Gastroesophageal sphincter (tissue), 4 donors: ENCODE measurements at regions not wholly inside any gene's neighbourhood (a gene's known extent, or its start where the extent isn't known, plus 50 kb on each side); places are given as distances from the start of the nearest gene placed in this dataset.

ENCODE experiments used
- ATAC-seq: fragments of 150-250 bp; one replicate; pipeline ENCODE4 v1.9.1; 2016; ENCODE audit warnings: mild to moderate bottlenecking, moderate library complexity
- H3K27ac ChIP-seq, 4 donors: fragments of 200-600 bp; sonication (generic) in 3 of 4; 1 replicate in 3 of 4; 2 replicates in 1 of 4; pipeline ENCODE4 v1.5.1; 2016 to 2019
- H3K27me3 ChIP-seq: fragments of 200-600 bp; sonication (generic); one replicate; pipeline ENCODE4 v1.5.1; 2019
- H3K36me3 ChIP-seq, 2 donors: fragments of 200-600 bp; sonication (generic); one replicate each; pipeline ENCODE4 v1.5.1; 2019; ENCODE audit warnings: control low read depth in 1 of 2
- H3K4me1 ChIP-seq, 3 donors: fragments of 200-600 bp; sonication (generic); 1 replicate in 2 of 3; 2 replicates in 1 of 3; pipeline ENCODE4 v1.5.1; 2016 to 2019; ENCODE audit warnings: control low read depth in 2 of 3
- H3K4me3 ChIP-seq, 2 donors: fragments of 200-600 bp; sonication (generic); one replicate each; pipeline ENCODE4 v1.5.1; 2019; ENCODE audit warnings: mild to moderate bottlenecking in 1 of 2, moderate library complexity in 1 of 2
- H3K9me3 ChIP-seq, 3 donors: fragments of 200-600 bp; sonication (generic); one replicate each; pipeline ENCODE4 v1.5.1; 2017 to 2019; ENCODE audit warnings: control low read depth in 2 of 3
- CTCF ChIP-seq, 4 experiments: fragments of 200-600 bp in 2 of 4; fragments of 450-650 bp in 2 of 4; sonication (generic) in 1 of 4; IDR thresholded peaks; one replicate each; pipeline ENCODE4 v1.5.1; 2017 to 2019; ENCODE audit warnings: antibody characterized with exemption in 4 of 4, mild to moderate bottlenecking in 2 of 4, moderate library complexity in 2 of 4
- EP300 ChIP-seq: sonication (generic); formaldehyde crosslinking; IDR thresholded peaks from one replicate; pipeline ENCODE4 v1.6.1; 2017; ENCODE audit warnings: antibody characterized with exemption, mild to moderate bottlenecking
- POLR2A ChIP-seq, 2 donors: fragments of 450-650 bp; IDR thresholded peaks; one replicate each; pipeline ENCODE4 v1.6.1; 2017; ENCODE audit warnings: antibody characterized with exemption in 2 of 2, mild to moderate bottlenecking in 2 of 2, moderate library complexity in 1 of 2
- POLR2AphosphoS5 ChIP-seq: sonication (generic); formaldehyde crosslinking; IDR thresholded peaks from one replicate; pipeline ENCODE4 v1.6.1; 2017; ENCODE audit warnings: antibody characterized with exemption
- WGBS, 2 donors: methylation state at CpG; one replicate each; pipeline ENCODE4 v1.1.5; 2018; ENCODE audit warnings: low coverage in 1 of 2; 5-methylcytosine and 5-hydroxymethylcytosine counted together

GRCh38 chr6:126481319-126481718 is 141.4 kb downstream of the CENPW start:
- Histone ChIP-seq H3K36me3 (no peaks in the 10 kb centered on the region), H3K4me1 (no peaks in the 10 kb centered on the region), H3K27ac (no peak overlapping the region), H3K4me3 (no peak overlapping the region), H3K27me3 (no peaks in the 10 kb centered on the region), H3K9me3 (no peaks in the 10 kb centered on the region)
- ATAC-seq: no peak
- WGBS, 2 donors: 100% methylated on average over 1 of the region's 1 CpG
- no peak for TF ChIP-seq POLR2AphosphoS5
- no peak for TF ChIP-seq POLR2A (IDR thresholded peaks at IDR 0.05)
- no peak for TF ChIP-seq EP300
- TF ChIP-seq CTCF (IDR thresholded peaks at IDR 0.05): no peak

- Histone ChIP-seq H3K4me1 (no peaks in the 10 kb centered on the region), H3K27ac (no peak overlapping the region), H3K27me3 (no peaks in the 10 kb centered on the region), H3K36me3 (no peaks in the 10 kb centered on the region), H3K4me3 (no peak overlapping the region), H3K9me3 (peaks cover 0 to 14% (median 0%) of the 10 kb centered on the region in 3 donors)
- no peak for ATAC-seq
- WGBS, 2 donors: 94% methylated on average over 9 of the region's 9 CpGs
- TF ChIP-seq EP300: no peak
- no peak for TF ChIP-seq POLR2A (IDR thresholded peaks at IDR 0.05)
- no peak for TF ChIP-seq CTCF (IDR thresholded peaks at IDR 0.05)
- TF ChIP-seq POLR2AphosphoS5: no peak
Observed at GRCh38 chr6:126504792-126505191, 164.9 kb downstream of the CENPW start.

DNA sequence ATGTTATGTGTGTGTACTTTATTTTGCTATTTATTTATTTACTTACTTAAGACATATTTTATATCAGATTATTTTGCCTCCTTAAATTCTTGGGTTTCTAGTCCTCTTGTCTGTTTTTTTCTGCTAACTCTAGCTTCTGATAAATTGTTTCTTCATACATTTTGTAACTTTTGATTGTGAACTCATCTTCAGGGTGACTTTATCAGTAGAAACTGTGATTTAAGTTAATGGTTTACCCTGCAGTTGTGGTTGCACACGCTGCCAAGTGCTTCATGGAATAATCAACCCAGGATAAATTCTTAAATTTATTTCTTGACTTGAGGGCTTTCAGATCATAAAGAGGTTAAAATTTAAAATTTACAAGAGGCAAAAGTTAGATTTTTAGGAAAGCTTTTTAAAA is 173.3 kb downstream of the CENPW start:
- Histone ChIP-seq H3K9me3 (peaks cover 0 to 17% (median 0%) of the 10 kb centered on the region in 3 donors), H3K27ac (no peak overlapping the region), H3K4me1 (no peaks in the 10 kb centered on the region), H3K36me3 (no peaks in the 10 kb centered on the region), H3K27me3 (no peaks in the 10 kb centered on the region), H3K4me3 (no peak overlapping the region)
- no peak for ATAC-seq
- 82% methylated on average over 1 of the region's 1 CpG; no CpG with 5 or more reads in 1 of the 2 donors for WGBS, 2 donors
- no peak for TF ChIP-seq POLR2AphosphoS5

DNA sequence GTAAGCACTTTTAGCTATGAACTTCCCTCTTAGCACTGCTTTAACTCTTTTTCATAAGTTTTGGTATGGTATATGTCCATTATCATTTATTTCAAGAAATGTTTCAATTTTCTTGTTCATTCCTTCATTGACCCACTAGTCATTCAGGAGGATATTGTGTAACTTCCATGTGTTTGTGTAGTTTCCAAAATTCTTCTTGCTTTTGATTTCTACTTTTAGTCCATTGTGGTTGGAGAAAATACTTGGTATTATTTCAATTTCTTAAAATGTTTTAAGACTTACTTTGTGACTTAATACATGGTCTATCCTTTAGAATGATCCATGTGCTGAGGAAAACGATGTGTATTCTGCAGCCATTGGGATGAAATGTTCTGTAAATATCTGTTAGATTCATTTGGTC is 176.5 kb downstream of the CENPW start:
- H3K4me1 ChIP-seq: no peaks in the 10 kb centered on the region
- no peak for TF ChIP-seq EP300
- TF ChIP-seq POLR2A (IDR thresholded peaks at IDR 0.05): no peak
- no peak for TF ChIP-seq POLR2AphosphoS5
- TF ChIP-seq CTCF (IDR thresholded peaks at IDR 0.05): no peak

DNA sequence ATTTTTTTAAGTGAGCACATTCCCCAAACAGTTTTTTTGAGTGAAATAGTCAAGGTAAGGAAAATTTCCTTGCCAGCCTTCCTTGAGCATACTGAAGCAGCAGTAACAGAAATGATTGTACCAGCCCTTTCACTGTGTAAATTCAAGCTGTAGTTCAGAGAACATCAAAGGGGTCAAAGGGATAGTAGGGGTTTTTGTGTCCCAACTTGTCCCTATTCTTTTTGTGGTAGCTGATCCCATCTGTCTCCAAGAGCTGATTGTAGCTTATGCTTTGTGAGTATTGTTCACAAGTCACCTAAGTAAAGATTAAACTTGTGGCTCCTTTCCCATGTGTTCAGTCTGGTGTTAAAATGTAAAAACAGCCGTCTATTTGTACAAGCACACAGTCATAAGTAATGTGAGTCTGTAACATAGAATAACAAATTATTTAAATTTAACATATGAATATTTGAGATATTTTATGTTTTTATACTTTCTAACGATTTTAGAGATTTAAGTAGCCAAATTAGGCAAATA is 185.0 kb downstream of the CENPW start:
- H3K27ac ChIP-seq: no peak overlapping the region
- 67 to 91% methylated on average over 2 of the region's 2 CpGs for WGBS, 2 donors
- H3K9me3 ChIP-seq: peaks cover 0 to 15% (median 0%) of the 10 kb centered on the region in 3 donors
- no peak overlapping the region for H3K4me3 ChIP-seq
- ATAC-seq: no peak
- no peaks in the 10 kb centered on the region for H3K36me3 ChIP-seq
- peaks cover 0 to 4% (median 0%) of the 10 kb centered on the region in 3 donors for H3K4me1 ChIP-seq
- no peaks in the 10 kb centered on the region for H3K27me3 ChIP-seq
- TF ChIP-seq CTCF (IDR thresholded peaks at IDR 0.05) (no peak), EP300 (no peak), POLR2A (IDR thresholded peaks at IDR 0.05) (no peak), POLR2AphosphoS5 (no peak)

More for the DNA sequence above, 176.5 kb downstream of the CENPW start:
- ATAC-seq: no peak
- WGBS, 2 donors: 71 to 94% methylated on average over 1 of the region's 1 CpG
- Histone ChIP-seq H3K27ac (no peak overlapping the region), H3K36me3 (no peaks in the 10 kb centered on the region), H3K27me3 (no peaks in the 10 kb centered on the region), H3K9me3 (peaks cover 0 to 15% (median 0%) of the 10 kb centered on the region in 3 donors), H3K4me3 (no peak overlapping the region)
